Smooth muscle cell (in vitro differentiated cells): ENCODE measurements at regions not wholly inside any gene's neighbourhood (a gene's known extent, or its start where the extent isn't known, plus 50 kb on each side); places are given as distances from the start of the nearest gene placed in this dataset.
A peak's percentile ranks its signal among the peaks of the same experiment; 100 is the strongest.

Experiments used
- DNase-seq: peaks from one replicate; lab custom pipeline; 2025; ENCODE audit not compliant: unreplicated experiment; lab: John Stamatoyannopoulos, UW
- H2AFZ ChIP-seq: fragments of 200-600 bp; sonication (generic); 2 replicates; pipeline ENCODE4 v1.6.0; 2016; ENCODE audit warnings: antibody characterized with exemption, low read depth, mild to moderate bottlenecking
- H3F3A ChIP-seq: fragments of 200-600 bp; sonication (generic); 2 replicates; pipeline ENCODE4 v1.6.0; 2017; ENCODE audit warnings: antibody characterized with exemption, low read depth
- H3K27ac ChIP-seq: fragments of 200-600 bp; sonication (generic); 2 replicates; pipeline ENCODE4 v1.5.1; 2016; ENCODE audit warnings: low read depth, mild to moderate bottlenecking
- H3K27me3 ChIP-seq: fragments of 200-600 bp; sonication (generic); 2 replicates; pipeline ENCODE4 v1.6.1; 2016; ENCODE audit warnings: low read depth, mild to moderate bottlenecking
- H3K36me3 ChIP-seq: fragments of 200-600 bp; sonication (generic); 2 replicates; pipeline ENCODE4 v1.5.1; 2016; ENCODE audit warnings: low read depth
- H3K4me1 ChIP-seq: fragments of 200-600 bp; sonication (generic); 2 replicates; pipeline ENCODE4 v1.5.1; 2016; ENCODE audit warnings: low read depth
- H3K4me2 ChIP-seq: fragments of 200-600 bp; sonication (generic); 2 replicates; pipeline ENCODE4 v1.6.0; 2016; ENCODE audit warnings: mild to moderate bottlenecking
- H3K4me3 ChIP-seq: fragments of 200-600 bp; sonication (generic); 2 replicates; pipeline ENCODE4 v1.5.1; 2016; ENCODE audit warnings: mild to moderate bottlenecking
- H3K79me2 ChIP-seq: fragments of 200-600 bp; sonication (generic); 2 replicates; pipeline ENCODE4 v1.6.0; 2016; ENCODE audit warnings: low read depth, mild to moderate bottlenecking
- H3K9ac ChIP-seq: fragments of 200-600 bp; sonication (generic); 2 replicates; pipeline ENCODE4 v1.6.0; 2016; ENCODE audit warnings: low read depth
- H3K9me3 ChIP-seq: fragments of 200-600 bp; sonication (generic); replicated peaks from 2 replicates; pipeline ENCODE4 v1.5.1; 2016; ENCODE audit warnings: low read depth
- H4K20me1 ChIP-seq: fragments of 200-600 bp; sonication (generic); 2 replicates; pipeline ENCODE4 v1.6.0; 2016; ENCODE audit warnings: low read depth
- WGBS: methylation state at CpG from one replicate; pipeline ENCODE4 v1.1.7; 2016; ENCODE audit warnings: low lambda C conversion rate; 5-methylcytosine and 5-hydroxymethylcytosine counted together
- TF ChIP-seq, protein P1 (sequence below): fragments of 200-600 bp; sonication (generic); IDR thresholded peaks from 2 replicates; pipeline ENCODE4 v1.5.1; 2017; ENCODE audit warnings: borderline replicate concordance, mild to moderate bottlenecking, antibody characterized with exemption; ENCODE audit not compliant: insufficient read depth, poor library complexity, severe bottlenecking

DNA sequence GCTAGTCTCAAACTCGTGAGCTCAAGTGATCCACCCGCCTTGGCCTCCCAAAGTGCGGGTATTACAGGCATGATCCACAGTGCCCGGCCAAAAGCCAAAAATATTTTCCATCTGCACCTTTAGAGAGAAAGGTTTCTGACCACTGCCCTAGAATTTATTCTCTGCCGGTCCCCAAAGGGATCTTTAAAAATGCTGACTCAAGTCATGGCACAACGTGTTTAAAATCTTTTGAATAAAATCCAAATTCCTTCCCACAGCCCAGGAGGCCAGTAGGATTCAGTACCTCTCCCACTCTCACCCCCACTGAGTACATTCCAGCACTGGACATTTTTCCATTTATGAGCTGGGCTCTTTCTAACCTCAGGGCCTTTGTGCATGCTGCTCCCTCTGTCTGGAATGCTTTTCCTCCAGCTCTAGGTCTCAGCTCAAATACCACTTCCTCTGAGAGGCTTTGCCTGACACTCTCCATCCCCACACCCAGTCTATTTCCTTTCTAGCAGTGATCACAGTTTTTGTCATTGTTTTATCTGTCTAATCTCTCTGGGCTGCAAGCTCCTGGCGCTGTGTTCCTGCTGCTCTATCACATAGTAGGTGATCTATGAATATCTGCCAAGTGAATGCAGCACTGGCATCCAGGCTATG lies 502.9 kb downstream of the SHQ1 start:
- H3K27ac ChIP-seq: peak overlapping the region; percentile 80
- H3K27me3 ChIP-seq: no peaks in the 10 kb centered on the region
- H4K20me1 ChIP-seq: no peaks in the 10 kb centered on the region
- WGBS: 76% methylated on average over 7 of the region's 7 CpGs
- H3K4me2 ChIP-seq: no peak overlapping the region
- H2AFZ ChIP-seq: no peak overlapping the region
- H3K79me2 ChIP-seq: no peaks in the 10 kb centered on the region
- peaks cover 3% of the 10 kb centered on the region for H3F3A ChIP-seq
- no peak for DNase-seq
- TF ChIP-seq, protein P1, sequence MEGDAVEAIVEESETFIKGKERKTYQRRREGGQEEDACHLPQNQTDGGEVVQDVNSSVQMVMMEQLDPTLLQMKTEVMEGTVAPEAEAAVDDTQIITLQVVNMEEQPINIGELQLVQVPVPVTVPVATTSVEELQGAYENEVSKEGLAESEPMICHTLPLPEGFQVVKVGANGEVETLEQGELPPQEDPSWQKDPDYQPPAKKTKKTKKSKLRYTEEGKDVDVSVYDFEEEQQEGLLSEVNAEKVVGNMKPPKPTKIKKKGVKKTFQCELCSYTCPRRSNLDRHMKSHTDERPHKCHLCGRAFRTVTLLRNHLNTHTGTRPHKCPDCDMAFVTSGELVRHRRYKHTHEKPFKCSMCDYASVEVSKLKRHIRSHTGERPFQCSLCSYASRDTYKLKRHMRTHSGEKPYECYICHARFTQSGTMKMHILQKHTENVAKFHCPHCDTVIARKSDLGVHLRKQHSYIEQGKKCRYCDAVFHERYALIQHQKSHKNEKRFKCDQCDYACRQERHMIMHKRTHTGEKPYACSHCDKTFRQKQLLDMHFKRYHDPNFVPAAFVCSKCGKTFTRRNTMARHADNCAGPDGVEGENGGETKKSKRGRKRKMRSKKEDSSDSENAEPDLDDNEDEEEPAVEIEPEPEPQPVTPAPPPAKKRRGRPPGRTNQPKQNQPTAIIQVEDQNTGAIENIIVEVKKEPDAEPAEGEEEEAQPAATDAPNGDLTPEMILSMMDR: no peak
- H3K4me3 ChIP-seq: no peak overlapping the region
- H3K36me3 ChIP-seq: no peaks in the 10 kb centered on the region
- no peaks in the 10 kb centered on the region for H3K4me1 ChIP-seq
- H3K9me3 ChIP-seq: no peaks in the 10 kb centered on the region
- H3K9ac ChIP-seq: no peak overlapping the region

DNA sequence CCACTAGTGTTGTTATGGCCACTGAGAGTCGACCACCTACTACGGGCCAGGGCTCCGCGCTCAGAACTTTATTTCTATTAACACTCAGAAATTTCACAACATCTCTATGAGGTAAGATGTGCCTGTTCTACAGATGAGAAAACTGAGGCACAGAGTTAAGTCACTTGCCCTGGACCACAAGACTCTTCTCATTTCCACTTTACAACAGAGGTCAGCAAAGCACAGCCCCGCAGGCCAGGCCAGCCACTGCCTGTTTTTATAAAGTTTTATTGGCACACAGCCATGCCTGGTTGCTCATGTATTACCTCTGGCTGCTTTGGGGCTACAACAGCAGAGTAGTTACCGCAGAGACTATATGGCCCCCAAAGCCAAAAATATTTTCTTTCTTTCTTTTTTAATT lies 503.6 kb downstream of the SHQ1 start:
- H3K9ac ChIP-seq: no peak overlapping the region
- H4K20me1 ChIP-seq: no peaks in the 10 kb centered on the region
- H3K4me3 ChIP-seq: no peak overlapping the region
- no peaks in the 10 kb centered on the region for H3K9me3 ChIP-seq
- no peaks in the 10 kb centered on the region for H3K27me3 ChIP-seq
- peaks cover 3% of the 10 kb centered on the region for H3F3A ChIP-seq
- no peaks in the 10 kb centered on the region for H3K79me2 ChIP-seq
- H2AFZ ChIP-seq: no peak overlapping the region
- WGBS: 88% methylated on average over 6 of the region's 6 CpGs
- TF ChIP-seq, protein P1: no peak
- H3K36me3 ChIP-seq: no peaks in the 10 kb centered on the region
- DNase-seq: no peak
- H3K4me2 ChIP-seq: no peak overlapping the region
- no peaks in the 10 kb centered on the region for H3K4me1 ChIP-seq
- no peak overlapping the region for H3K27ac ChIP-seq

DNA sequence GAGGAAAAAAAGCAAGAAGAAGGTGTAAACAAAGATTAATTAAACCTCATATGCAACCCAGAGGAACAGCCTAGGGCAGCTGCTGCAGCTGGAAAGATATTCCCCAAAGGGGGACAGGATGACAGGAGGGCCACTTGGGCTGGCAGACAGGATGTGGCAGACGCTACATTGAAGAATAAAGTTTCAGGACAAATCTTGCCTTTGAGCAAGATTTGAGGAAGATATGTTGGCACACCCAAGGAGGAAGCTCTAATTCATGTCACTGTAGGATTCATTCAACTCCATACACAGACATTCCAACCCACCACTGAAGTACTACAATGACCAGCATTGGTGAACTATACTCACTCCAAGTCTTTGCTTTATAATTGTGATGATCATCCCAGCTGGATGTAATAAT lies 504.0 kb downstream of the SHQ1 start:
- Histone ChIP-seq H4K20me1 (no peaks in the 10 kb centered on the region), H3K4me1 (no peaks in the 10 kb centered on the region), H3K27ac (no peak overlapping the region), H3K9ac (no peak overlapping the region), H2AFZ (no peak overlapping the region), H3K79me2 (no peaks in the 10 kb centered on the region), H3K36me3 (no peaks in the 10 kb centered on the region), H3K4me3 (no peak overlapping the region), H3K4me2 (no peak overlapping the region), H3K27me3 (no peaks in the 10 kb centered on the region), H3K9me3 (no peaks in the 10 kb centered on the region), H3F3A (peaks cover 7% of the 10 kb centered on the region)
- no peak for DNase-seq
- 88% methylated on average over 1 of the region's 1 CpG for WGBS
- TF ChIP-seq, protein P1: no peak

DNA sequence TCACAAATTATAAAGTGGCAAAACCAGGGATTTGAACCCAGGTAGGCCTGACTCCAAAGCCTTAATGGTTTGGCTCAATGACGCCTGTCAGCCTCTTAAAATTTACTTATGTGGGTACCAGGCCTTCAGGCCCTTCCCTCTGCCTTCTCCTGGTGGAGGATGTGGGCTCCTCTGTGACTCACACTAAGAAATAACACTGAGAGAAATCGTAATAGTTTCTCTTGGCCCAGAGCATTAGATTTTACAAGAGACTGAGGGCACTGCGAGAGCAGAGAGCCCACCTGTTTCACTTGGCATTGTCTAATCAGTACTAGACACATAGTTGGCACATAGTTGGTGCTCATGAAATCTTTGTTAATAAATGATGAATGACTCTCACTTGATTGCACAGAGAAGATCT lies 505.2 kb downstream of the SHQ1 start:
- Histone ChIP-seq H3K4me1 (no peaks in the 10 kb centered on the region), H3K27me3 (no peaks in the 10 kb centered on the region), H2AFZ (no peak overlapping the region), H3K9ac (no peak overlapping the region), H4K20me1 (no peaks in the 10 kb centered on the region), H3K79me2 (no peaks in the 10 kb centered on the region), H3K4me3 (no peak overlapping the region), H3K27ac (no peak overlapping the region), H3K4me2 (no peak overlapping the region), H3F3A (peaks cover 10% of the 10 kb centered on the region), H3K36me3 (no peaks in the 10 kb centered on the region), H3K9me3 (no peaks in the 10 kb centered on the region)
- DNase-seq: no peak
- 55% methylated on average over 3 of the region's 3 CpGs for WGBS
- TF ChIP-seq, protein P1: no peak
